HG03159 (cell line): ENCODE measurements at regions not wholly inside any gene's neighbourhood (a gene's known extent, or its start where the extent isn't known, plus 50 kb on each side); places are given as distances from the start of the nearest gene placed in this dataset.

Experiments
- ATAC-seq: cut with Tn5 transposase; IDR thresholded peaks from one replicate; pipeline ENCODE4 v1.9.1; 2021; ENCODE audit warnings: mild to moderate bottlenecking, moderate library complexity; ENCODE audit not compliant: unreplicated experiment

DNA sequence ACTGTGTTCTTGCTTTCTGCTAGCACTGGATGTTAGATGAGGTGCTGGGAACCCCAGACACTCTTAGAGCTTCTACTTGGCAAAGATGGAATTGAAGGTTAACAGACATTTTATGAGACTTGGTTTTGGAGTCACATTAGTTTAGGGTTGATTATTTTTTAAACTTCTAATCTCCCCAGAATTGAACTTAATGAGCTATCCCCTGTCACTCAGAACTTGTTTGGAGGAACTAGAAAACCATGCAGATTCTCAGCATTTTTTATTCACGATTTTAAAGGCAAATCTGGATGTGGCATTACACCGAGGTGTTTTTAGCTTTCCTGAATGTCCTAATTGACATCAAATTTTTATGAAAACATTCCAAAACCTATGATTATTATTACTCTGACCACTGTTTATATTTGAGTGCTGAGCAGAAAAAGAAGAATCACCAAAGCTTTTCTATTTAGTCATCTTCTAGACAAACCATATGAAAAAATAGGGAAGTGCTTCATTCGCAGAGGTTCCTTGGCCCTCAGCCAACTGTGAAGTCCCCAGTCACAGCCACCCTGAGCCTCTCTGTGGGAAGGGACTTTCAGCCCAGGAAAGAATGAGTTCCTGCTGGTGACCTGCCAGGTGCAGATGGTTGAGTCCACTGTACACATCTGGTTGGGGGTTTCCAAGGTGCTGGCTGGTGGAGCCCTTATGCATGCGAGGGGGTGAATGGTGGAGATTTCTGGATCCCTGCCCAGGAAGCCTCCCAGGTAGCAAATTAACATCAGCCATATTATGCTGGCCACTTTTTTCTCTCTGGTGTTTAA lies 196.0 kb upstream of the TOPAZ1 start:
- ATAC-seq, result peak; percentile 89

DNA sequence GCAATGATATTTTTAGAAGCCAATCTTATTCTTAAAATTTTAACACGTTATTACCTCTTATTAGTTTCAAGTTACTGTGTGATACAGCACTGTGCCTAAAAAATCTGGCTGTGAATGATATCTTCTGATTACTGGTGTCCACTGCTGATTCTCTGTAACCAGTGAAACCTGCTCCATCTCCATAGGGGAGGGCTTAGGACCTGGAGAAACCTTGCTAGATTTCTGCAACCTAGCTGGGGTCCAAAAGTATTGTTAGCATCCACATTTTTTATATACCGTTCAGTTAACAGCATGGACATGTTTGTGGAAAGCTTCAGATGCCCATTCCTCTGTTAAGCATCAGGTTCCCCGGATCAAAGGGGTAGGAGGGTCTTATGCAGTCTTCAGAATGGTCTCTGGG lies 193.9 kb upstream of the TOPAZ1 start:
- no peak for ATAC-seq

DNA sequence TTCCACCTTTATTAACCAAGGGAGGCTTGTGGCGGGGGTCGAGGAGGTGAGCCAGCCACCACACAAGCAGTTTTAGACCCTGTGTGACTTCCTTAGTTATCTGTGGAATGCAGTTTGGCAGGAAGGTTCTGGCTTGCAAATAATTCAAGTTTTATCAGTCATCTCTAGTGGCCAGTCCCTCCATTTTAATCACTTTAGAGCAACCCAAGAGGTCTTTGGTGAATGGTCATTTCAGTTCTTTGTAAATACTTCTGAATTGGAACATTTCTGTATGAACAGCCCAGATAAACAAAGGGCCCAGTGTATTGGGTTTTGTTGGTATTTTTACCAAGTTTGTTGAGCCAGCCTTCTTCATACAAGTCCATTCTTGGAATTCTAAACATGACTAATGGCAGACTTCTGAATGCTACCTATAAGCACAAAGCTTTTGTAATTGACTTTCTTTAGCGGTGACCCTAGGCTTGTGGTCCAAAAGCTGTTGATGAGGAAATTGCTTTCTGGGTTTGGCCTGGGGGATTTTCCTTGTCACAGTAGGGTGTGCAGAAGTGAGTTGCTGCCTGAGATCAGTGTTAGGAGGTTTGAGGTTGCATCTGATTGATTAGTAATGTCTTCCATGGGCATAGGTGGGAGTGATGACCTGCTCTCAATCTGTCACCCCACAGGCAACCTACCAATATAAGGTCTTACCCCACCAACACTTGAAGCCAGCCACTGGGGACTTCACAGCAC lies 193.3 kb upstream of the TOPAZ1 start:
- ATAC-seq, result no peak

DNA sequence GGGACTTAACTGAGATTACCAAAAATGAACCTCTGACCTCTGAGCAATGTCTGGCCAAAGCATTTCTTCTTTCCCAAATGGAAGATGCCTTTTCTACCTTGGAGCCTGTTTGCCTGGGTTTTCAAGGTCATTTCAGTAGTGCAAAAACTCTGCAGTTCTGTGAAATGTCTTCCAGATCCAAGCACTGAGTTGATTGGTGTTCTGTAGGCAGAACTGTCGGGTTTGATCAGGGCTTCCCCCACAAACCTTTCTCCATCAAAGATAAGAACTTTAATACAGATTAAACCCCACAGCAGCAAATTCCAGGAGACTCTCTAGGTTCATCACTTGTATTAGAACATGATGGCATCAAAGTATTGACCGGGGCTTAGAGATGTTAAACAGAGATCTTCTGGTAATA lies 192.7 kb upstream of the TOPAZ1 start:
- ATAC-seq, result no peak

DNA sequence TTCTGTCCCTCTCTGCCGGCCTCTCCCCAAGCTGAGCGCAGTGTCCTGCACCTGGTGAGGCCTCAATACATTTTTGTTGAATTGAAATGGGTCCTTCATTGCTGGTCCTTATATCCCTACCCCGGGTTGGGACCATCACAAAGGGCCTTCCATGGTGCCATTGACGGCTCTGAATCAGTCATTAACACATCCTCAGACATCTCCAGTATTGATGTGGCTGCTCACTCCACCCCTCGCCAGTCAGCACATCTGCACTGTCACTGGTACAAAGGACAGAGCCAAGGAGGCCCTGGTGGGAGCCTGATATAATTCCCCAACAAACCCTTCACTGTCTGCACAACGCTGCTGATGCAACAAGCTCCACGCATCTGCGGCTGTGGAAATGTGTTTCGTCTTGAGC lies 191.6 kb upstream of the TOPAZ1 start:
- no peak for ATAC-seq

DNA sequence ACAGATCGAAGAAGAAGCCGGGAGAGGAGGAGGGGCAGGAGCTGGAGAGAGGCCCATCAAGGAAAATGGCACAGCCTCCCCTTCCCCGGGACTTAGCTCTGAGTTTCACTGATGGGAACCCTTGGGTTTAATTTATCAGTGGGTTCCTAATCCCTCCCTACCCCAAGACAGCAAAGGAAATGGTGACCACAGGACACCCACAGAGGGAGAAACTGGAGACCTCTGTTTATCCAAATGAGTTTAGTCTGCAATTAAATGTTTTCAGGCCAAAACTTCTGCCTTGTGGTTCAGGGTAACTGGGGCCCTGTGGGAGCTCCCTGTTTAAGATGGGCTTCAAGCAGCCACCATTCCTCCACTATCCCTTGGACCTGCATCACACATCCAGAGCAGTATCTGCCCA lies 190.8 kb upstream of the TOPAZ1 start:
- ATAC-seq, result no peak

DNA sequence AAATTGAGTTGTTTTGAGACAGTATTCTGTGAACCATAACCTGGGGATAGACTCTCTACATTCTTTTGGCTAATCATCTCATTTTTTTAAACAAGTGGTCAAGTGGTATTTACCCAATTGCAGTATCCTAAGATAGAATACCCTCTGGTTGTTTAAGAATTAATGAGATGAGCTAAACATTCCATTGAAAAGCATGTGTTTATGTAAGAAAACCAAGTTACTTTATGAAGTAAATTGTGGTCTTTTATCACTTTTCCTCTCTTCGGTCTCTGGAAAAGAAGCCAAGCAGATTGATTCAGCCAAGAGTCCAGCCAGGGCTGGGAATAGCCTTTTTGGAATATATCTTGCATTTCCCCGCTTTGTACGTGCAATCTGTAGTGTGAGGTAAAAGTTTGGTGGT lies 185.7 kb upstream of the TOPAZ1 start:
- no peak for ATAC-seq

DNA sequence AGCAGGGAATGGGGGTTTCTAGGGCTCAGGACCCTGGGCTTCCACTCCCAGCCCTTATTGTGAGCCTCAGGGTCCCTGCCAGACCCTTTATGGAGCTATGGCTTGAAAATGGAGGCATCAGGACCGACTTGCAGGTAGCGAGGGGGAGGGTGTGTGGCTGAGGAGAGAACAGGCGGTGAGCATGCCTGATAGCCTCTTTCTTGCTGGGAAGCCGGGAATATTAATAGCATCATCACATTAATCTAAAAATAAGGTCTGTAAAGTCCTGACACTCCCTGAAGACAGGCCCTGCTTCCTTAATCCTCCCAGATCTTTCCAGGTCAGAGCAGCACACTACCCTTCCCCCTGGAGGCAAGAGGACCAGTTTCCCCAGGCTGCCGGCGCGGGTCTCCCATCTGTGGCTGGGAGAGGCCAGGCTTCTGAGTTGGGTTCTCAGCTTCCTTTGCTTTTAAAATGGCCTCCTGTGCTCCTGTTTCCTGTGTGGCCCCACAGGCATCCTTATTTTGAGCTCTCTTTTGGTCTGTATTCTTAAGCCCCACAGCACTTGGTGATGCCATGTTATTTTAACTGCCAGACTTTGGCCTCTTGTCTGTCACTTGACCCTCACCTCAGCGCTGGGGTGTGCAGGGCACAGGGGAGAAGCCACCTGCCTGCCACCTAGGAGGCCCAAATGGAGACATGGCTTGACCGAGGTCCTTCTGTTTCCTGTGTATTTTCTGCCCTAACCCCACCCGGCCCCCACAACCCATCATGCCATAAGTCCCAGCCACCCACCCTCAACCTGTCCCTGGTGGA lies 185.0 kb upstream of the TOPAZ1 start:
- no peak for ATAC-seq

DNA sequence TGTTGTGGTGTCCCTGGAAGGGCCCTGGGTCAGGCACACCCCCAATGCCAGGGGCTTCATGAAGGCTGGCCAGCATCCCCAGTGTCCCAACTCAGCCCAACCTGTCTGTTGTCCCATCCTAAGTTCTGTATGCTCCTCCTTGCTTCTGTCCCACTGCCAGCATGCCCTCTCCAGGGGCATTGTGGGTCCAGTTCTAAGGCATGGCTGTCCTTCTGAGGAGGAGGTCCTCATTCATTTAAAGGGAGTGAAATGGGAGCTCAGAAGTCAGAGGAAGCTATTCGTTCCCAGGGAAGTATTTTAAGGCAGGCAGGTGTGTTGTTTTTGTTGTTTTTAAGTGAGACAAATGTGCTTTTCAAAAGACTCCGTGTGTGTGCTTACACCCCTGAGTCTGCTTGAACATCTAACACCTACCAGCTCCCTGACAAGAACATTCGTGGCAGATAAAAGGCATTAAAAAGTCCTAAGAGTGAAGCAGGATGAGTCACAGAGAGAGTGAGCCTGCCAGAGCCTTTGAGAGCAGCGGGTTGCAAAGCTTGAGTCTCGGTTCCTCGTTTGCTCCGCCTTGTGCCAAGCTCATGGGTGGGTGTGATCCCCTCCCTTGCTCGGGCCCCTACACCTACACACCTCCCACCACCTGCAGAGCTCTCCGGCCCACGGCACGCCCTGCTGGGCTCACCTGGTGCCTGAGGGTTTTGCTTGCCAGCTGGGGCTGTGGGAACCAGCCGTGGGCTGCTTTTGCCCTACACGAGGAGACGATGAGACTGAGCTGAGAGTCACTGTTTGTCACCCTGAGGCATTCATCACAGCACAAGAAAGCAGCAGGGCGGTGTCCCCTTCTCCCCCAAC lies 183.4 kb upstream of the TOPAZ1 start:
- ATAC-seq, result peak; percentile 97

DNA sequence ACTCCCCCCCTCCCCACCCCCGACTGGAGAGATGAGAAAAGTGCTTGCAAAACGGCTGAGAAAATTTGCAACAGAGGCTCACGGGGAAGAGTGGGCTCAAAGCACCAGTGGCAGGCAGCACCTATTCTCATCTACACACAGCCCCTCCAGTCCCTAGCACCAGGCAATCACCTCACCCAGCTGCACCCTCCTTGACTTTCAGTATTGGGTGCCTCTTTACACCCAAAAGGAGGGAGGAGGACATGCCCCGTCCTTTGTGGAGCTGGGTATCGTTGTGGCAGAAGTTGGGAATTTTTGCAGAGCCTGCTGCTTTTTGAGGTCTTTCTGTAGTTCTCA lies 182.8 kb upstream of the TOPAZ1 start:
- peak; percentile 20 for ATAC-seq

DNA sequence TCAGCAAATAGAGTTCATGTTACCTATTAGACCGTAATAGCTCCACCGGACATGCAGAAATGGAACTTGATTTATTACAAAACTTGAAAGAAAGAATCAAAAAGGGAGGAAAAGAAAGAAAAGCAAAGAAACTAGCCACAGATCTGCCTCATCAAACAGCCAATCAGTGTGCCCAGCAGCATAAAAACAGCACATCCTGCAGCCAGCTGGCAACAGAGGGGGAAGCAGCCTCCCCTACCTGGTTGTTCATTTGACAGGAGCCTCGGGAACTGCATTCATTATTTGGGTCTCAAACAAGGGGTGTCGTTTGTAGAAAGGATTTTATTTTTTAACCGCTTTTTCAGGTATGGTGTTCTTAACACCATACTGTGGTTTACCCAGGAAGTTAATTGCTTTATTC lies 181.5 kb upstream of the TOPAZ1 start:
- no peak for ATAC-seq

DNA sequence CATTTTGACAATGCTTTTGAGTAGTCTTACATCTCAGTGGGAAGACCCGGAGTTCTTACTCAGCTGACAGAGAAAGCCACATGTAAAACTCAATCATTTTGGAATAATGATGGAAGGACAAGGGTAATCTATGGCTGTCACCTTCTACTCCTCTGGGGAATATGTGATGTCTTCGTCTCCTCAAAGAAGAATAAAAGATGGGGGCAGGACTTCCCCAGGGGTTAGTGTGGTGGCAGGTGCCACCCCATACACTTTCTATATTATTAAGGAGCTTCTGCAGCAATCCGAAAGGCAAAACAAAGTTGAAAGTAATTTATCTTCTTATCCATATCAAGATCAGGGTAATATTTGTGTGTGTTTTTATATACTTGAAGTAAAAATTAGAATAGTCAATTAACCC lies 180.4 kb upstream of the TOPAZ1 start:
- ATAC-seq, result no peak

DNA sequence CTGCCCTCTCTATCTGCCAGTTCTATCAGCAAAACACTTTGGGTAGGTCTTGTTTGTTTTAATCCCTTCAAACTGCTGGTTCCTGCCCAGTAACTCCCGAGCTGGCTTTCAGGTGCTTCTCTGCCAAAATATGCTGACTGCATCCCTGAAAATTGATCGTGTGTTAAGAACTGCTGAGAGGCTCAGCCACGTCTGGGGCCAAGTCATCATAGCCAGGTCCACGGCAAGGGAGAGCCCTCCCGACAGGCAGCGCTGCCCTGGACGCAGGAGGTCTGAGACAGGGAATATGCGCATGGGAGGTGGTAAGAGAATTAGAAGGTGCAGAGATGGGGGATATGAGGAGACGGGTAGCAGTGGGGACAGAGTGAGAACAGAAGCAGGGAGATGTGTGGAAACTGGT lies 179.7 kb upstream of the TOPAZ1 start:
- ATAC-seq, result no peak

DNA sequence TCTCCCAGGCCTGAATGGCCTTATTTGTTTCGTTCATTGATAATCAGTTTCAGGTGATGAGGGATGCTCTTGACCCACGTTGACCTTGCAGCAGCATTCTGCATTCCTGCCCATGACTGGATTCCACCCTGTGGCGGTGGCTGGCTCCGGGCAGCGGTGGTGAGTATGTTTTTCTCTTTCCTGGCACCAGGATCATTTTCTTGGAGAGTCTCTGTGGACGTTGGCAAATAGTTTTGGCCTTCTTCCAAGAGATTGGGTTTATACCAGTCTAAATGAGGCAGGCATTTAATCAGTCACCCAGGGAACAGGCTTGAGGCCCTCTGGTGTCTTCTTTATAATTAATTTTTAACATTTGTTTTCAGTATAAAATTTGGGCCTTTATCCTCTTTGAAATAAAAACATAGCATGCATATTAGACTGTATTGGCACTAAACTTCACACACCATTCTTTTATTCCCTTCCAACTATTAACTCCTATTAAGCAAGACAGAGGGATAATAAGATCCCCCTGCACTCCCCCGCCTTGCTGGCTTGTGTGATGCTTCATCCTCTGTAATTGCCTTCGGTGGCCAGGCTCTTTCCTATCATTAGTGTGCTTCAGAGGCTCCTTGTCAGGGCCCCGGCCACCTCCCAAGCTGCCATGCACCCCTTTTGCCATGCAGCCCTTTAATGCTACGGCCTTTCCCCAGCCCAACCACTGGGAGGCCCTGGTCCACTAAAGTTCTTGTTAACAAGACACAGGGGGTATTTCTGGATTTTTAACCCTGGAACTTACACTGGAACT lies 176.2 kb upstream of the TOPAZ1 start:
- no peak for ATAC-seq

DNA sequence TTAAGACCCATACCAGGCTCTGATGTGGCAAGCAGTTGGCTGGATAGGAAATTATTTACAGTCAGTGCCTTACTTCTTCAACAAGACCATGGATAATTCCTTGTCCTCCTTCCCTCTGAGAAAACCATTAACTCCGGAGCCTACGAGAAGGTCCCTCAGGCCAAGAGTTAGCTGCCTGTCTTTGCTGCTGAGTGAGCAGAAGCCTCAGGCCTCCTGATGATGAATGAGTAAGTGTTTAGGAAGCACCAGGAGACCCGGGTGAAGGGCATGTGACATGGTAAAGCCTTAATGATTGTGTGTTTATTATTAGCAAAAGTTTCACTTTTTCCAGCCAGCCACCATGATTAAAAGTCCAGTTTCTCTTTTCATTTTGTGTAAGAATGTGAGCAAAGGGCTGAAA lies 174.9 kb upstream of the TOPAZ1 start:
- no peak for ATAC-seq

DNA sequence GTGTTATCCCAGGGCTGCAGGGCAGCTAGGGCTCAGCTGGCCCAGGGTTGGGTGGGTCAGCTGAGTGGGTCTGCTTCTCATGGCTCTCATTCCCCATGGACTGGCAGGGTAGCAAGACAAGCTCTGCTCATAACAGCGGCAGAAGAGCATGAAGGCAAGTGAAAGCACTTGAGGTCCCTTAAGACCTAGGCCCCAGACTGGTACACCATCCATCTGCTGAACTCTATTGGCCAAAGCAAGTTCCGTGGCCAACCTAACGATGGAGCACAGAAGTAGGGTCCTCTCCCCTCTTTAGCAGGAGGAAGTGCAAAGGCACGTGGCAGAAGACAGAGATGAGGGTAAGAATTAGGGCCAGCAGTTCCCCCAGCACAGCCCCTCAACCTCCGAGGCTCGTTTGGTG lies 174.3 kb upstream of the TOPAZ1 start:
- ATAC-seq, result no peak

DNA sequence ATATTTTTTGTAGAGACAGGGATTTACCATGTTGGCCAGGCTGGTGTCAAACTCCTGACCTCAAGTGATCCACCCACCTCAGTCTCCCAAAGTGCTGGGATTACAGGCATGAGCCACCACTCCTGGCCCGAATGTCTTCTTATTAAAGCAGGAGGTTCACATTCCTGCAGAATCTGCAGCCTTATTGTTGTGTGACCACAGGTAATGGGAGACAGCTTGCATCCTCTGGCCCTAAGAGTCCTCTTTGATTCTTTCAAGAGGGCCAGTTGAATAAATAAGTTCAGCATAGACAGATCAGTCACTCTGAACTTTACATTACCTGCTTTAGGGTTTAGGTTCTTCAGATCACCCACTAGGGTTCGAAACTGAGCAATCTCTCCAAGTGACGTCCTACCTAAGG lies 172.9 kb upstream of the TOPAZ1 start:
- no peak for ATAC-seq

DNA sequence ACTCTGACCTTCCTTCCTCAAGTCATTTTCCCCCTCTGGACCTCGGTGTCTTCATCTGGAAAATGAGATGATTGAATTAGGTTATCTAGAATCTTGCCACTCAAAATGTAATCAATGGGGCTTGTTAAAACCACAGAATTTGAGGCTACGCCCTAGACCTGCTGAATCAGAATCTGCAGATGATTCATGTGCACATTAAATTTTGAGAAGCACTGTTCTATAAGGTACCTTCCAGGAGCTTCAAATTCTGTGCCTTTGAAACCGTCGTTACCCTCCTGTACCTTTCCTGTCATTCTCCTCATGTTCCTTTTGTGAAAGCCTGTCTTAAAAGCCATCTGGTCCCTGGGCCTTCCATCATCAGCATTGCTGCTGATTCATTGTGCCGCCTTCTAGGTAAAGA lies 172.4 kb upstream of the TOPAZ1 start:
- ATAC-seq, result no peak

DNA sequence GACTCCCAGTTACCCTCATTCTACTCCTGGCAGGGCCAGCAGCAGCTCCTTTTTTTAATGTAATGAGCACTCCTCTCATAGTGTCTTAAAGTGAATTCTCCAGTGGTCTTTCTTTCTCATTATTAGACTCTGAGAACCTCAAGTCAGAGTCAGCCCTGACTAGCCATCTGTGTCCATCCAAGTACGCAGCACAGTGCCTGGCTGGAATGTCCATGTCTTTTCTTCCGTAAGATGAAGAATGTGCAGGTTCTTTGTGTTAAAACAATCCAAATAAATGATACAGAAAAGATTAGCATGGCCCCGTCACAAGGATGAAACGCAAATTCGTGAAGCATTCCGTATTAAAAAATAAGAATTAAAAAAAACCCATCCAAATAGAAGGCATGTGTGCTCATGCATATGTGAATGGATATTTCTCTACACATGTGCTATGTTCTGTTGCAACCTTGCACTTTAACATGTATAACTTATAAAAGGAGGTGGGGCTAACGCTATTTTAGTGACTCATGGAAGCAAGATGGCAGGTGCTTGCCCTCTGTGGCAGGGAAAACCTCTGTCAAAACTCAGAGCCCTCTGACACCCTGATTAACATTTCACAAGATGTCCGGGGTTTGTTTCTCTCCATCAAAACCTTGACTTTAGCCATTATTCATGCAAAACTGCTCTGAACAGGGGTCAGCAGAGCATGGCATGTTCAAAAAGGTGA lies 170.7 kb upstream of the TOPAZ1 start:
- ATAC-seq, result no peak
